DMS 273 treated with DMSO at 0.1 percent for 48 hours (cell line): ENCODE measurements at regions not wholly inside any gene's neighbourhood (a gene's known extent, or its start where the extent isn't known, plus 50 kb on each side); places are given as distances from the start of the nearest gene placed in this dataset.
A peak's percentile ranks its signal among the peaks of the same experiment; 100 is the strongest.
"Not testable (repeated sequence)": the region's sequence is repeated elsewhere in the genome, so short reads cannot be mapped to it uniquely, and the experiment has no call there.

Source experiments
- DNase-seq: peaks from one replicate; lab custom pipeline; 2025; lab: John Stamatoyannopoulos, UW

DNA sequence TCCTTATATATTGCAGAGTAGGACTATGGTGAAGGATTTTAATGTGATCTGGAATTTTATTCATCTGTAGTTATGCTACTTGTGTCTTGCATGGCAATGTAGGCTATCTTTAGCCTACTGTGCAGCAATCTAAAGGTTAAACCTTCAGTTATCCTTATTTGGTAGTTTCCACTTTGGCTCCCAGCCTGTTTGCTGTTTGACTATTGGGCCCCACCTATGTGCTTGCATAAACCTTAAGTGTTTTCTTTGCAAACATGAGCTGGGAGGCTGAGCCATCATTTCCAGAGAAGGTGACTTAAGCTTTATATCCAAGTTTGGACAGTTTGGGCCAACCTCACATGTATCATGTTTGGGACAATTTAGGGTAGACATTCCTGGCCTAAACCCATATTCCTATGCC lies 537.5 kb downstream of the BTBD3 start:
- no peak for DNase-seq

DNA sequence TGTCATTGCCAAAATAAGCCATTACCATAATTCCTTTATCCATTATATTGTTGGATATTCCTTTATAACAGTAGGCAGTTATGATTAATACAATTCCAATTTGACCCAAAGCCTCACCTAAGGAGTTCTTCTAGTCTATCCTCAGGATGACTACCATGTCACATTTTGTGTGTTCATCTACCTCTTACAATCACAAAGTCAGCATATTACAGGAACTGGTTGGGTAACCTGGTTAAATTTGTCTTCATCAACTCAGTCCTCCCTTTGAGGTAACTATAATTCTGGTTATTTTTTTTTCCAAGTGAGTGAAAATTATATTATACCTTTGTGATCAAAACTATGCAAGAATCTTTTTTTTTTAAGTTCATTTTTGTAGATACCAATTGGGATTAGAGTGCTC lies 540.5 kb downstream of the BTBD3 start:
- no peak for DNase-seq

DNA sequence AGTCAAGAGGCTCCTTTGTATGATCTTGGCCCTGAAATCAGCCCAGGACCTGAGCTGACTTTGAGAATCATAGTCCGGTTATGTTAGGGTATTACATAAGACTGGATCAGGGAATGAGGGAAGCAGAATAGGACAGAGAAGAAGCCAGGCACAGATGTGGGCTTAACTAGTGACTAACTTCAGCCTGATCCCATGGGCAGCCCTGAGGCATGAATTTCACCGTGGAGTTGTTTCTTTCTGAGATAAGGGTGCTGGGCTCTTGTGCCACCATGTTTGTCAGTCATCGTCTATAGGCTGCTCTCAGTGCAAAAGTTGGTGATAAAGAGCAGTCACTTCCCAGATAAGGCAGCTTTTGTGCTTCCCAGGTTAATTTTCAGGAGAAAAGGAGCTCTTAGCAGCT lies 544.7 kb upstream of the SPTLC3 start:
- no peak for DNase-seq

DNA sequence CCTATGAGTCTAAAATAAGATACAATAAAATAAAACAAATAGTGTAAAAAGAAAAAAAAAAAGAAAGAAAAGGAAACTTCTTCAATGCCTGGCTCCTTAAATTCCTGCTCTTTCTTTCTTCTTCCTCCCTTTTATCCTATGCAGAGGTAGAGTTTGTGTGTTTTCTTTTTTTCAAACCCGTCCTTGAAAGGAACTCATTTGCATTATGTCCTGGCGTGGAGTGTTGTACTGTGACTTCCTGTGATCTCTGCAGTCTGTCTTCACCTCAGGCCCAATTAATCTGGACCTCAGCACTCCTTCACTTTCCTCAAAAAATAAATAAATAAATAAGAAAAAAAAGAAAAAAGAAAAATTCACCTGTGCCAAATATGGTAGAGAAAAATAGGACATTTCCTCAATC lies 541.9 kb upstream of the SPTLC3 start:
- no peak for DNase-seq

DNA sequence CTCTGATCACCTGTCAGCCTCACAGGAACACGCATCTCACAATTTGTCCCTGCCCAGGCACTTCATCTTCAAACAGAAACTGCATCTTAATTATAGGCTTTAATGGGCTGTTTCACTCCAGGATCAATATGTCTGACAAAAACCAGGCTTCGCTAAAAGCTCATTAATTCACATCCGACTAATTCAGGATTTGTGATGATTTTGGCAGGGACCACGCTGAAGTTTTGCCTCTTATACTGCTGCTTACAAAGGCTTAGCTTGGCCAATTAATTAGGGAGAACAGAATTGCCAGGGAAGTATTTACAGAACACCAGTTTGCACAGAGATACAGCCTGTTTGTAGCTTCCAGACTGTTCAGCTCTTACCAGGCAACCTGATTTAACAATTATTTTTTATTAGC lies 541.0 kb upstream of the SPTLC3 start:
- DNase-seq: no peak

DNA sequence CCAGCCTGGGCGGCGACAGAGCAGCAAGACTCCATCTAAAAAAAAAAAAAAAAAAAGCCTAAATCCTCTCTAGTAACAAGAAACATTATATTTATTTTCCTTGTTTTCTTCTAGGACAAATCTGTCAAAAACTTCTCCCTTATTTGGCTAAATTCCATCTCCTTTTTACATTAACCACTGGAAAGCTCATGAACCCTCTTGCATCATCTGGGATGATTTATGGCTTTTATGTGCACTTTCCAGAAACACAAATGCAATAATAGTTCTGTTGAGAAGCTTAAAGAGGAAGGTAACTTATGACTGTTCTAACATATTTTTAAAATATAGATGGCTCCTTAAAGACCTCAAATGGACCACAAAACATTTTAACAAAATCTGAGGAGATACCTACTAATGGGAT lies 526.1 kb upstream of the SPTLC3 start:
- no peak for DNase-seq

DNA sequence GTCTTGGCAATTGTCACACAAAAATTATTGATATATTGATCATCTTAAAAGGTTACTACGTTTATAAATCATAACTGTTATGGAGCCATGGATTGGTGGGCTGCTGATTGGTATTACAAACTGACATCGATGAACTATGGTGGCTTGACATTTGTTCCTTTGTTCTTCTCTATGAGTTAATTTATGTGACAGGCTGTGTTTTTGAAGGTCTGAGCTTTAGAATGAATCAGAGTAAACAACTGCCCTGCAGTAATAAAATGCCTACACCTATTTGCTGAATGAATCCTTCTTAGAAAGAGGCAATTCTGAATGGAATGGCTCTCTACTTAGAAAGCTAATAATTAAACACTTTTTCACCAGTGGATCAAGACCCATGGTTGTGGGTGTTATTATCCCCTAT lies 506.3 kb upstream of the SPTLC3 start:
- no peak for DNase-seq

DNA sequence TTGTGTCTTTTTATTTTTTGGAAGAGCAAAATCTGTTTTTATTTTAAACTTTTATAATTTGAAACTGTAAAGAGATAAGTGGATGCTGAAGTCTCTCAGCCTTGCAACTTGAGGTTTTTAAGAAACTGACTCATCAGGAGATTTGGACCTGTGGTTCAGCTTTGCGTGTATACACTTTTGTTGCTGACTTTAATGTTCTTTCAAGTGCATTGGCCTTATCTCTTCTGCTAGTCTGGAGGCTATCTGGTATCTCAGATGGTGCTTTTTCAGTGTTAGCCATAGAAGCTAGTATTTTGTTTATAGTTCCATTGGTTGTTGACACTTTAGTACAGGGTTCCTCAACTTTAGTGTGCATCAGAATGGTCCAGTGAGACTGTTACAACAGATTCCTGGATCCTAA lies 504.0 kb upstream of the SPTLC3 start:
- DNase-seq: no peak

DNA sequence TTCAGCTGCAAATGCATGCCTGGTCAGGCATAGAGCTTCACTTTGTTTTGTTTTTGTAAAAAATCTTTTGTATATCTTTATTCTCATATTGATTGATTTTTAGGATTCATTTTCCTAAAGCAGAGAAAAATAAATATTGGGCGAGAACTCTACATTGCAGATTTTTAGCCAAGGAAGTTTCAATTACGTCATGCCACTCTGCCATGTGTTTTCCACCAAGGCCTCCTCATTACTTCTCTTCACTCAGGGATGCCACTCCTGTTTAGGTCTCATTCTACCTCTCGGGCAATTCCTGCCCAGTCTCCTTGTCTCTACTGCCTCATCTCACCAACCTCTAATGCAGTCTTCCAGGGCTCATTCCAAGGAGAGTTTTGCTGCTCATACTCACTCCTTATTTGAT lies 497.3 kb upstream of the SPTLC3 start:
- no peak for DNase-seq

DNA sequence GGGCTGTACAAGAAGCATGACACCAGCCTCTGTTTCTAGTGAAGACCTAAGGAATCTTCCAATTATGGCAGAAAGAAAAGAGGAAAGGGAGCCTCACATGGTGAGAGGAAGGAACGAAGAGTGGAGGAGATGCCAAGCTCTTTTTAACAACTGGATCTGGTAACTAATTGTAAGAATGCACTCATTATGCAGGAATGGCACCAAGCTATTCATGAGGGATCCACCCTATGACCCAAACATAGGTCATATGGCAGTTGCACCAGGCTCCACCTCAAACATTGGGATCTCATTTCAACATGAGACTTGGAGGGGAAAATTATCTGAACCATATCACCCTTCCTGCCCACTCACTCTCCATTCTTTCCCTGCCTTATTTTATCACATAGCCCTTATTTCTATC lies 496.0 kb upstream of the SPTLC3 start:
- DNase-seq: no peak

DNA sequence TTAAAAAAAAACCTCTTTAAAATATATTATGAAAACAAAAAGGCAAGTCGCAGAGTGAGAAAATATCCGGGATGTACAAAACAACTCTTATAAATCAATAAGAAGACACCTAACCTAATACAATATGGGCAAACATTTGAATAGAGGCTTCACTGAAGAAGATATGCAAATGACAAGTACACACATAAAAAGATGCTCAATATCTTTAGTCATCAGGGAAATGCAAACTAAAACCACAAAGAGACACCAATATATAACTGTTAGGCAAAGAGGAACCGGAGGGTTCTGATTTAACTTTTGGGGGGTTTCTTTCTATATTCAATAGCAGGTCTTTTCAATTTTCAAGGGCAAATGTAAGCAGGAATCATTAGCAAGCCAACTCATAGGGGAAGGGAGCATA lies 480.7 kb upstream of the SPTLC3 start:
- no peak for DNase-seq

DNA sequence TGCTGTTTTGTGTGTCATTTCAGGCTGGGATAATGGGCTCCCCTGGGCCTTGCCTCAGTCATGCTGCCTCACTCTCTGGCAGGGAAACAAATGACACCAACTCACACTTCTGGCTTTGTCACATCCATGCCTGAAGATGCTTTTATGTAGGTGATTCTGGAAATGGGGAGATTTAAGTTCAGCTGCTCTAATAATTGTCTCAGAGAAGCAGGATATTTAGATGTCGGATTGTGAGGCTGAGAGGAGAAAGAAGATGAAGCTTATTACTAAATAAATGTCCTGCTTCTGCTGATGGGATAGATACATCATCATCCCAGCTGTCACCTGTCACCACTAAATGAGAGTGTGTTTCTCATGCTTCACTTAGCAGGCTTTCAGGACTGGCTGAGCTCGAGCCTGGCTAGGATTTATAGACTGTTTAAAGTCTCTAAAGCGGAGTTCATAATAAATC lies 480.2 kb upstream of the SPTLC3 start:
- DNase-seq: no peak

DNA sequence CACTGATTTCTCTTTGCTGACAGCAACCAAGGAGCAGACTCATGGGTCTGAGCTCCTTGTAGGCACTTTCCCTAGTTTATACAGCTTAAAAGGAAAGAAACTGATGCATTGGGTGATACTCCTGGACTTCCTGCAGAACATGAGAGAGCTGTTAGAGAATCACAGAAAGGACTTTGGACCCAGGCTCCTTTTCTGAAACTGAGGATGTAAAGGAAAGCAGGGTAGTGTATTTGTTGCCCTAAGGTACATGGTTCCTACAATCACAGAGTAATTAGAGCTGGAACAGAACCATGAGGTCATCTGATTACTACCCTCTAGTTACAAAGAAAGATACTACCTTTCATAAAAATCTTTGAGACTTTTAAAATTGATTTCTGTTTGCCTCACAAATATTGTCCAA lies 477.1 kb upstream of the SPTLC3 start:
- DNase-seq: no peak

DNA sequence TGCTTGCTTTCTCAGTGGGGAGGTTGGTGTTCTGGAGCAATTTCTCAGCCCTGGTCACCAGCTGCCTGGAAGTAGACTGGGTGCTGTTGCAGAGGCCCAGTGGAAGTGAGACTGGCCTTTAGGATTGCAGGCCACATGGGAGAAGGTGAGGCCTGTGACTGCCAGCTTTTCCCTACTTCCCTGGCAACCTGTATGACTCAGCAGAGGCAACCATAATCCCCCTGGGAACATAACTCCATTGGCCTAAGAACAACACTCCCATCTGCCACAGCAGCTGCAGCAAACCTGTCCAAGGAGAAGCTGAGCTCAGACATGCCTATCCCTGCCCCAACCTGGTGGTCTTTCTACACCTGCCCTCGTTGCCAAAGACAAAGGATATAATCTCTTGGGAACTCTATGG lies 473.5 kb upstream of the SPTLC3 start:
- peak; percentile 22 for DNase-seq

DNA sequence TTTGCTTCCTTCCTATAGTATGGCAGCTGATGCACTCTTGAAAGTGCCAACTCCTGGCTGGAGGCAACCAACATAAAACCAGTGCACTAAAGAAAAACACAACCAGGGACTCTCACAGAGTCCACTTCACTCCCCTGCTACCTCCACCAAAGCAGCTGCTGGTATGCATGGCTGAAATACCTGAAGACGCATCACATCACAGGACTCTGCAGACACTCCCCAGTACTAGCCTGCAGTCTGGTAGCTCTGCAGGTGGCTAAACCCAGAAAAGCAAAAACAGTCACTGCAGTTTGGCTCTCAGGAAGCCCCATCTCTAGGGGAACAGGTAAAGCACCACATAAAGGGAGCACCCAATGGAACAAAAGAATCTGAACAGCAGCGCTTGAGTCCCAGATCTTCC lies 473.0 kb upstream of the SPTLC3 start:
- no peak for DNase-seq

DNA sequence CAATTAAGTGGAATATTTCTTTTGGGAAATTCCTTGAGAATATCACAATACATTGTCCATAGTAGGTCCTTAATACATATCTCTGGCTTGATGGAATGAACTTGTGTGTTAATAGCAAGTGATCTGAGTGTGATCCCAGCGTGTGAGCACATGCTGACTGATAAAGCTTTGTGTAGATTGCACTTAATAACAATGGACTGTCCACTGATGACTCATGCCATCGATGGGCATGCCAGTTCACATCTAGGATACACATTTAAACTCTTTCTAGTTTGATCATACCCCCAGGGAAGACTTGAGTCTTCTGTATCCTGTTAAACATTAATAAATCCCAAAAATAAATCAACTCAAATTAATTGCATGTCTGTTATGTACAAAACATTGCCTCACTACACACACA lies 454.3 kb upstream of the SPTLC3 start:
- DNase-seq: no peak

DNA sequence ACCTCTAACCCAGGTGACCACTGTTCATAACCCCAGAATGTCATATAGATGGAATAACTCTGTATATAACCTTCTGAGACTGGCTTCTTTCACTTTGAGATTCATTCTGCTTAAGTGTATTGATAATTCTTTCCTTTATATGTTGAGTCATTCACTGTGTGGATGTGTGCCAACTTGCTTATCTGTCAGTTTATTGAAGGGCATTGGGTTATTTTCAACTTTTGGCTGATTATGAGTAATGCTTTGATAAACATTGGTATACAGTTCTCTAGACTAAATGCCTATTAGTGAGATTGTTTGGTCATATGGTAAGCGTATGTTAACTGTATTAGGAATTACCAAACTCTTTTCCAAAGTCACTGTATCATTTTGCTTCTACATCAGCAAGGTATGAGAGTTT lies 453.4 kb upstream of the SPTLC3 start:
- DNase-seq: no peak

DNA sequence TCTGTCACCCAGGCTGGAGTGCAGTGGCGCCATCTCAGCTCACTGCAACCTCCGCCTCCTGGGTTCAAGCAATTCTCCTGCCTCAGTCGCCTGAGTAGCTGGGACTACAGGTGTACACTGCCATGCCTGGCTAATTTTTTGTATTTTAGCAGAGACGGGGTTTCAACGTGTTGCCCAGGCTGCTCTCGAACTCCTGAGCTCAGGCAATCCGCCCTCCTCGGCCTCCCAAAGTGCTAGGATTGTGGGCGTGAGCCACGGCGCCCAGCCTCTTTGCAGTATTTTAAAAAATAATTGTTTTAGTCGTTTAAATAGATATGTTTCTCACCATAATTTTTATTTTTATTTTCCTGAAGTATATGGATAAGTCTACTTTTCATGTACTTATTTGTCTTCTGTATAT lies 452.9 kb upstream of the SPTLC3 start:
- DNase-seq: not testable (repeated sequence)

DNA sequence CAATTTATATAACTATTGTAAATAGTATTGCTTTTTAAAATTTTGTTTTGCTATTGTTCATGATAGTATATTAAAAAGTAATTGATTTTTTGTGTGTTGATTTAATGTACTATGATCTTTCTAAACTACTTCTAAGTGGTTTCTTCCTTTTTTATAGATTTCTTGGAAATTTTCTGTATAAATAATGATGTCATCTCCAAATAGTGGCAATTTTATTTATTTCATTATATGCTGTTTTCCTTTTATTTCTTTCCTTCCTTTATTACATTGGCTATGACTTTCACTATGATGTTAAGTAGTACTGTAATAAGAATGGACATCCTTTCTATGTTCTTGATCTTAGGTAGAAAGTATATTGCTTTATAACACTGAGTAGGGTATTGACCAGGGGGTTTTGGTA lies 451.5 kb upstream of the SPTLC3 start:
- DNase-seq: no peak

DNA sequence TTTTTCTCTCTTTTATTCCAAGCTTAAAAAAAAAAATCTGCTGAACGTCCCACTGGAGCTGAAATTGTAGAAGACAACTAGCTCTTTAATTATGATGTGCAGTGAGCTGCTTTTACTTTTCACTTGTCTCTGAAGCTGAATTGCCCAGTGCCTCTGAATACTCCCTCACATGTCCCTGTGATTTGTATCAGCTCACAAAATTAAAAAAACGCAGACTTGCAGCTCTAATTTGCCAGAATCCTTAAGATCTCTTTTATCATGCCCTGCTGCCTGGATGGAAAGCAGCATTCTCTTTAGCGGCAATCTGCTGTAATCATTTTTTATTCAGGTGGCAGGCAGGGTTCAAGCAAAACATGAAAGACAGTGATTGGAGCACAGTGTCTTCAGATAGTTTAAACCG lies 443.8 kb upstream of the SPTLC3 start:
- DNase-seq: no peak

DNA sequence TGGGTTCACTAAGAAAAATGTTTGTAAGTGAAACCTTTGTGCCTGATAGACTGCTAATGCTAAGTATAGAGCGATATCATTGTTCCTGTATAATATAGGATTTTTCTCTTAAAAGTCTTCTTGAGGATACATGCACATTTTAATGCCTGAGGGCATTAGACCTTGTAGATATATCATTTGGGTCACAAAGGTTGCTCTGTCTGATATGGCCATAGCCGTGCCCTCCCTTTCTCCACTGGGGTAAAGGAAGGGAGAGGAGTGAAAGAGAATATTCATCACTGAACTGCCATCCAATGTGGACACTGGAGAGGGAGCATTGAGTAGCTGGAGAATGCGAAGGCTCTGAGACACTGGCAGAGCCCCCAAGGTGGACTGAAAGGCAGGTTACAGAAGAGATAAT lies 442.2 kb upstream of the SPTLC3 start:
- no peak for DNase-seq

DNA sequence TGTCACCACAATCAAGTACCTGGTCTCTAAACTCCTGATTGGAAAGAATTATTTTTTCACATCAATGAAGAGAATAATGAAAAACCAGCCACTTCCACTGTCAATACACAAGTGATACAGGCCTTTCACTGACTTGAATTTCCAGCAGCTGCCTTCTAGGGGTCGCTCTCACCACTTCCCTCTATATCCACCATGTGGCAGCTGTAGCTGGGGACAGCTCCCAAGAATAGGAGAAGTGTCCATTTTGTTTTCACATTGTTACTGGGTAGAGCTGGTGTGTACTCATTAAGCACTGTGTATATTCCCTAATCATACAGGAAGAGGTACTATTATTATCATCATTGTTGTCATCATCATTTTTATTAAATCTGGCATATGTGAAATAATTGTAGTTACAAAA lies 438.4 kb upstream of the SPTLC3 start:
- DNase-seq: peak; percentile 32

DNA sequence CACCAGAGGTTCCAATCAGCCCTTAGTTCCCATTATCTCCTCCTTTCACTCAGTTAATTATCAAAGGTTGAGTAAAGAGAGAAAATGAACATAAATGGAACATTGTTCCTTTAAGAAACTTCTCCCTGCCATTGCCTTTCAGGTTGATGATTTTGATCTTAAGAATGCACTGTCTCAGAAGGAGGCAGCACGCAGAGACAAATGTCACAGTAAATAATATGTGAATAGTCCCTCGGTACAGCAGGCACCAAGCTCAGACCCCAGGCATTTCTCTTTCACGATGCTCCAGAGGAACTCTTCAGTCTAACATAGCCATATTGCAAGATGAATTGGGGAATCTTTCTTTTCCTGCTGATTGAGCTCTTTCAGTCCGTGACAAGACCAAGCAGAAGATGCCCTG lies 435.3 kb upstream of the SPTLC3 start:
- DNase-seq: no peak

DNA sequence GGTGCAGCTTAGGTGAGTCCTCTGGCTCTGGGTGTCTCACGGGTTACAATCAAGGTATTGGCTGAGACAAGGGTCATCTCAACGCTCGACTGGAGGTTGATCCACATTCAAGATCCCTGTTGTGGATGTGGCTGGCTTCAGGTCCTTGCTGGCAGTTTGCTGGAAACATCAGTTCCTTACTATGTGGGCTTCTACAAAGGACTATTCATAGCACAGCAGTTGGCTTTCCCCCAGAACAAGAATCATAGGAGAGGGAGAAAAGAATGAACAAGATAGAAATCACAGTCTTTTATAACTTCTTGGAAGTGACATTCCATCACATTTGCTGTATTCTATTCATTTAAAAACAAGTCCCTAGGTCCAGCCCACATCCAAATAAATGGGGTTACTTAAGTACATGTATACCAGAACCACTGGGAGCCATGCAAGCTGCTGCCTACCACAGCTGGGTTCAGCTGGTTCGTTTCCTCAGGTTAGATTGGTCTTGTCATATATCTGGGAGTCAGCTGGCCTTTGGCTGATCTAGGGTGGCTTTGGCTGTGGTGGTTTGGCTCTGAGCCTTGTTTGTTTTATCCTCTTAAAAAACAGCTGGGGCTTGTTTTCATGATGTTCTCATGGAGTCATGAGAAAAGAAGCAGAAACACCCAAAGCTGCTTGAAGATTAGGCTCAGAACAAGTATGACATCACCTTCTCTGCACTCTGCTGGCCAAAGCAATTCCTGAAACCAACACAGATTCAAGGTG lies 433.2 kb upstream of the SPTLC3 start:
- DNase-seq: no peak

DNA sequence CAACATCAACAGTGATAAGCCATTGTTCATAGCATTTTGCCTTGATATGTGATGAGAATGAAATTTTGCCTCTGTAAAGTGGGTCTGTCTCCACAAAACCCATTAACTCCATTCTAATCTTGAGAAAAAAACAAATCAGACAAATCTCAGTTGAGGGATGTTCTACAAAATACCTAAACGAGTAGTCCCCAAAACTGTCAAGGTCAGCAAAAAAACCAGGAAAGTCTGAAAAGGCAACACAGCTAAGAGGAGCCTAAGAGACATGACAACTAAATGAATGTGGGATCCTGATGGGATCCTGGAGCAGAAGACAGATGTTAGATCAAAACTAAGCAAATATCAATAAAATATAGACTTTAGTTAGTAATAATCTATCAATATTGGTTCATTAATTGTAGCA lies 431.6 kb upstream of the SPTLC3 start:
- DNase-seq: no peak
